HG03097 (cell line): ENCODE measurements at regions not wholly inside any gene's neighbourhood (a gene's known extent, or its start where the extent isn't known, plus 50 kb on each side); places are given as distances from the start of the nearest gene placed in this dataset.

Experiments
- ATAC-seq: cut with Tn5 transposase; IDR thresholded peaks from one replicate; pipeline ENCODE4 v1.9.1; 2021; ENCODE audit not compliant: unreplicated experiment, low FRiP score

- no peak for ATAC-seq
These were observed 130.5 kb upstream of the CRY1 start for GRCh38 chr12:107223821-107224220.

GRCh38 chr12:107225635-107226034 lies 132.3 kb upstream of the CRY1 start:
- no peak for ATAC-seq

GRCh38 chr12:107226126-107226525 lies 132.8 kb upstream of the CRY1 start:
- ATAC-seq, result no peak

- ATAC-seq, result no peak
These were observed 134.7 kb upstream of the CRY1 start for GRCh38 chr12:107228076-107228475.

- no peak for ATAC-seq
These were observed 136.5 kb upstream of the CRY1 start for GRCh38 chr12:107229827-107230226.

GRCh38 chr12:107231303-107231702 lies 138.0 kb upstream of the CRY1 start:
- no peak for ATAC-seq

- ATAC-seq, result no peak
These were observed 140.2 kb upstream of the CRY1 start for GRCh38 chr12:107233551-107233950.

GRCh38 chr12:107235600-107235999 lies 142.3 kb upstream of the CRY1 start:
- ATAC-seq, result no peak

GRCh38 chr12:107236824-107237511 lies 143.6 kb upstream of the CRY1 start:
- ATAC-seq, result no peak

GRCh38 chr12:107238296-107238695 lies 144.9 kb upstream of the CRY1 start:
- ATAC-seq, result no peak

GRCh38 chr12:107241411-107241810 lies 148.1 kb upstream of the CRY1 start:
- no peak for ATAC-seq

GRCh38 chr12:107242189-107242588 lies 148.8 kb upstream of the CRY1 start:
- ATAC-seq, result no peak

- no peak for ATAC-seq
These were observed 150.0 kb upstream of the CRY1 start for GRCh38 chr12:107243341-107243740.

- ATAC-seq, result no peak
These were observed 151.2 kb upstream of the CRY1 start for GRCh38 chr12:107244584-107244983.

GRCh38 chr12:107247650-107248049 lies 154.3 kb upstream of the CRY1 start:
- ATAC-seq, result no peak

GRCh38 chr12:107248187-107248586 lies 154.8 kb upstream of the CRY1 start:
- ATAC-seq, result no peak

- ATAC-seq, result no peak
These were observed 157.9 kb upstream of the CRY1 start for GRCh38 chr12:107251288-107251687.

GRCh38 chr12:107253361-107253760 lies 160.0 kb upstream of the CRY1 start:
- ATAC-seq, result no peak

- ATAC-seq, result no peak
These were observed 161.0 kb upstream of the CRY1 start for GRCh38 chr12:107254258-107254856.

GRCh38 chr12:107258780-107259179 lies 165.4 kb upstream of the CRY1 start:
- ATAC-seq, result no peak

GRCh38 chr12:107263980-107264379 lies 170.6 kb upstream of the CRY1 start:
- ATAC-seq, result no peak

GRCh38 chr12:107264667-107265066 lies 171.3 kb upstream of the CRY1 start:
- no peak for ATAC-seq
